Ishikawa (cell line): ENCODE measurements at regions not wholly inside any gene's neighbourhood (a gene's known extent, or its start where the extent isn't known, plus 50 kb on each side); places are given as distances from the start of the nearest gene placed in this dataset.

ENCODE experiments used
- CEBPB ChIP-seq: IDR thresholded peaks from 2 replicates; pipeline ENCODE4 v1.6.1; 2012
- CREB1 ChIP-seq: IDR thresholded peaks from 2 replicates; pipeline ENCODE4 v1.6.1; 2012; ENCODE audit warnings: low read depth
- EP300 ChIP-seq: IDR thresholded peaks from 2 replicates; pipeline ENCODE4 v1.6.1; 2012; ENCODE audit warnings: borderline replicate concordance
- NFIC ChIP-seq: IDR thresholded peaks from 2 replicates; pipeline ENCODE4 v1.6.1; 2012
- TAF1 ChIP-seq: IDR thresholded peaks from 2 replicates; pipeline ENCODE4 v1.6.1; 2012; ENCODE audit warnings: low read depth, mild to moderate bottlenecking
- TEAD4 ChIP-seq: IDR thresholded peaks from 2 replicates; pipeline ENCODE4 v1.6.1; 2012
- USF1 ChIP-seq: IDR thresholded peaks from 2 replicates; pipeline ENCODE4 v1.6.1; 2012
- YY1 ChIP-seq: IDR thresholded peaks from 2 replicates; pipeline ENCODE4 v1.6.1; 2012; ENCODE audit warnings: low read depth
- TF ChIP-seq, protein P1 (sequence below): IDR thresholded peaks from 2 replicates; pipeline ENCODE4 v1.6.1; 2012; ENCODE audit warnings: low read depth, mild to moderate bottlenecking

DNA sequence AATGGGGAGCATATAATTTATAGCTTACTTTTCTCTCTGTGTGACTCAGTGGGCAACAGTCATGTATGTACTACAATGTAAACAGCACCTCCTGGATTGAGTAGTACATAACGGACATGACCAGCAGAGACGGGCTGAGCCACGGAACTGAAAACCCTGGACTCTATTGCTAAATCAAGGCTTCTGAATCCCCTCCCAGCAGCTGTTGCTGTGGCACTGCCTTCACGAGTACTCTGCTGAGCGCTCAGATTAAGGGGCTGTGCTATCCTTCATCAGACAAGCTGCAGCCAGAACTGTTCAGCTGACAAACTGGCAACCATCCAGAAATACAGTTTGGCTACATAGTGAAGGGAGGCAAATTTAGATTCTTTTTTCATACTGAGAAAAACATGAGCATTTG lies 131.3 kb upstream of the CCDC180 start:
- TF ChIP-seq NFIC: no peak
- TF ChIP-seq TEAD4: no peak
- no peak for TF ChIP-seq EP300
- no peak for TF ChIP-seq YY1
- no peak for TF ChIP-seq USF1
- TF ChIP-seq CEBPB: no peak
- TF ChIP-seq CREB1: no peak
- no peak for TF ChIP-seq TAF1
- TF ChIP-seq, protein P1, sequence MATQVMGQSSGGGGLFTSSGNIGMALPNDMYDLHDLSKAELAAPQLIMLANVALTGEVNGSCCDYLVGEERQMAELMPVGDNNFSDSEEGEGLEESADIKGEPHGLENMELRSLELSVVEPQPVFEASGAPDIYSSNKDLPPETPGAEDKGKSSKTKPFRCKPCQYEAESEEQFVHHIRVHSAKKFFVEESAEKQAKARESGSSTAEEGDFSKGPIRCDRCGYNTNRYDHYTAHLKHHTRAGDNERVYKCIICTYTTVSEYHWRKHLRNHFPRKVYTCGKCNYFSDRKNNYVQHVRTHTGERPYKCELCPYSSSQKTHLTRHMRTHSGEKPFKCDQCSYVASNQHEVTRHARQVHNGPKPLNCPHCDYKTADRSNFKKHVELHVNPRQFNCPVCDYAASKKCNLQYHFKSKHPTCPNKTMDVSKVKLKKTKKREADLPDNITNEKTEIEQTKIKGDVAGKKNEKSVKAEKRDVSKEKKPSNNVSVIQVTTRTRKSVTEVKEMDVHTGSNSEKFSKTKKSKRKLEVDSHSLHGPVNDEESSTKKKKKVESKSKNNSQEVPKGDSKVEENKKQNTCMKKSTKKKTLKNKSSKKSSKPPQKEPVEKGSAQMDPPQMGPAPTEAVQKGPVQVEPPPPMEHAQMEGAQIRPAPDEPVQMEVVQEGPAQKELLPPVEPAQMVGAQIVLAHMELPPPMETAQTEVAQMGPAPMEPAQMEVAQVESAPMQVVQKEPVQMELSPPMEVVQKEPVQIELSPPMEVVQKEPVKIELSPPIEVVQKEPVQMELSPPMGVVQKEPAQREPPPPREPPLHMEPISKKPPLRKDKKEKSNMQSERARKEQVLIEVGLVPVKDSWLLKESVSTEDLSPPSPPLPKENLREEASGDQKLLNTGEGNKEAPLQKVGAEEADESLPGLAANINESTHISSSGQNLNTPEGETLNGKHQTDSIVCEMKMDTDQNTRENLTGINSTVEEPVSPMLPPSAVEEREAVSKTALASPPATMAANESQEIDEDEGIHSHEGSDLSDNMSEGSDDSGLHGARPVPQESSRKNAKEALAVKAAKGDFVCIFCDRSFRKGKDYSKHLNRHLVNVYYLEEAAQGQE: no peak
